ENCODE measurements at regions not wholly inside any gene's neighbourhood (a gene's known extent, or its start where the extent isn't known, plus 50 kb on each side); places are given as distances from the start of the nearest gene placed in this dataset.

- no peak for TF ChIP-seq POLR2A (IDR thresholded peaks at IDR 0.05; ENCODE audit: low read depth, low read length)
- DNase-seq (ENCODE audit: insufficient read length, low spot score) = no peak
- no peak for FAIRE-seq
Observed at GRCh38 chr4:179478608-179479007, 2036.4 kb upstream of the AGA start.

GRCh38 chr4:179485781-179486180 is 2043.5 kb upstream of the AGA start:
- no peak for TF ChIP-seq POLR2A (IDR thresholded peaks at IDR 0.05; ENCODE audit: low read depth, low read length)
- FAIRE-seq = no peak
- DNase-seq (ENCODE audit: insufficient read length, low spot score) = no peak

- no peak for TF ChIP-seq POLR2A (IDR thresholded peaks at IDR 0.05; ENCODE audit: low read depth, low read length)
- DNase-seq (ENCODE audit: insufficient read length, low spot score) (no peak), FAIRE-seq (no peak)
Observed at GRCh38 chr4:179486570-179487335, 2044.5 kb upstream of the AGA start.

GRCh38 chr4:179492260-179493080 is 2050.2 kb upstream of the AGA start:
- no peak for FAIRE-seq
- TF ChIP-seq POLR2A (IDR thresholded peaks at IDR 0.05; ENCODE audit: low read depth, low read length) = no peak
- DNase-seq (ENCODE audit: insufficient read length, low spot score) = no peak

- no peak for TF ChIP-seq POLR2A (IDR thresholded peaks at IDR 0.05; ENCODE audit: low read depth, low read length)
- no peak for FAIRE-seq
- no peak for DNase-seq (ENCODE audit: insufficient read length, low spot score)
Observed at GRCh38 chr4:179503976-179504375, 2061.7 kb upstream of the AGA start.

GRCh38 chr4:179509489-179509888 is 2067.3 kb upstream of the AGA start:
- TF ChIP-seq POLR2A (IDR thresholded peaks at IDR 0.05; ENCODE audit: low read depth, low read length) = no peak
- no peak for FAIRE-seq
- DNase-seq (ENCODE audit: insufficient read length, low spot score) = no peak

GRCh38 chr4:179521952-179522351 is 2079.7 kb upstream of the AGA start:
- FAIRE-seq = no peak
- TF ChIP-seq POLR2A (IDR thresholded peaks at IDR 0.05; ENCODE audit: low read depth, low read length) = no peak
- no peak for DNase-seq (ENCODE audit: insufficient read length, low spot score)

- DNase-seq (ENCODE audit: insufficient read length, low spot score) (no peak), FAIRE-seq (no peak)
- TF ChIP-seq POLR2A (IDR thresholded peaks at IDR 0.05; ENCODE audit: low read depth, low read length) = no peak
Observed at GRCh38 chr4:179530958-179531357, 2088.7 kb upstream of the AGA start.

- no peak for TF ChIP-seq POLR2A (IDR thresholded peaks at IDR 0.05; ENCODE audit: low read depth, low read length)
- DNase-seq (ENCODE audit: insufficient read length, low spot score) (no peak), FAIRE-seq (no peak)
Observed at GRCh38 chr4:179536694-179537093, 2094.5 kb upstream of the AGA start.

- DNase-seq (ENCODE audit: insufficient read length, low spot score) (no peak), FAIRE-seq (no peak)
- no peak for TF ChIP-seq POLR2A (IDR thresholded peaks at IDR 0.05; ENCODE audit: low read depth, low read length)
Observed at GRCh38 chr4:179539641-179540040, 2097.4 kb upstream of the AGA start.

- no peak for TF ChIP-seq POLR2A (IDR thresholded peaks at IDR 0.05; ENCODE audit: low read depth, low read length)
- DNase-seq (ENCODE audit: insufficient read length, low spot score) (no peak), FAIRE-seq (no peak)
Observed at GRCh38 chr4:179543771-179544170, 2101.5 kb upstream of the AGA start.

- TF ChIP-seq POLR2A (IDR thresholded peaks at IDR 0.05; ENCODE audit: low read depth, low read length) = no peak
- FAIRE-seq = no peak
- no peak for DNase-seq (ENCODE audit: insufficient read length, low spot score)
Observed at GRCh38 chr4:179544496-179544895, 2102.3 kb upstream of the AGA start.

- TF ChIP-seq POLR2A (IDR thresholded peaks at IDR 0.05; ENCODE audit: low read depth, low read length) = no peak
- DNase-seq (ENCODE audit: insufficient read length, low spot score) (no peak), FAIRE-seq (no peak)
Observed at GRCh38 chr4:179552131-179552530, 2109.9 kb upstream of the AGA start.

- FAIRE-seq = no peak
- TF ChIP-seq POLR2A (IDR thresholded peaks at IDR 0.05; ENCODE audit: low read depth, low read length) = no peak
- DNase-seq (ENCODE audit: insufficient read length, low spot score) = no peak
Observed at GRCh38 chr4:179563741-179564140, 2121.5 kb upstream of the AGA start.

GRCh38 chr4:179569549-179569948 is 2127.3 kb upstream of the AGA start:
- no peak for FAIRE-seq
- TF ChIP-seq POLR2A (IDR thresholded peaks at IDR 0.05; ENCODE audit: low read depth, low read length) = no peak

More at GRCh38 chr4:179569549-179569948, 2127.3 kb upstream of the AGA start:
- no peak for DNase-seq (ENCODE audit: insufficient read length, low spot score)
